A673 (cell line): ENCODE measurements at regions not wholly inside any gene's neighbourhood (a gene's known extent, or its start where the extent isn't known, plus 50 kb on each side); places are given as distances from the start of the nearest gene placed in this dataset.
A peak's percentile ranks its signal among the peaks of the same experiment; 100 is the strongest.

ENCODE experiments used
- BruUV-seq: library from RNA; stranded (reverse); fragments of 400-500 nt; replicated peaks from 2 replicates; lab custom pipeline; 2021; lab: Mats Ljungman, UMichigan
- CTCF ChIA-PET: fragments of 300-600 bp; sonication (Branson Sonifier 250); formaldehyde crosslinking; loops from one replicate; lab custom pipeline; 2022; ENCODE audit warnings: antibody characterized with exemption; lab: Charles Lee
- POLR2A ChIA-PET: fragments of 300-600 bp; sonication (Branson Sonifier 250); formaldehyde crosslinking; loops from one replicate; lab custom pipeline; 2022; ENCODE audit warnings: antibody characterized with exemption; ENCODE audit not compliant: low non-redundant PET; lab: Charles Lee
- DNase-seq: peaks from one replicate; pipeline ENCODE4 v3.0.0-alpha.2; 2015; ENCODE audit warnings: low spot score
- H3K27ac ChIP-seq: fragments of 200-600 bp; sonication (generic); 2 replicates; pipeline ENCODE4 v1.5.1; 2016; ENCODE audit warnings: mixed run types, low read depth, mild to moderate bottlenecking, mixed read lengths, antibody characterized with exemption, low read length; ENCODE audit not compliant: poor library complexity, severe bottlenecking
- H3K27me3 ChIP-seq: fragments of 200-600 bp; sonication (generic); replicated peaks from 2 replicates; pipeline ENCODE4 v1.6.1; 2017; ENCODE audit warnings: mixed run types, low read depth, mild to moderate bottlenecking, mixed read lengths, antibody characterized with exemption, low read length; ENCODE audit not compliant: insufficient read depth, poor library complexity
- H3K36me3 ChIP-seq: fragments of 200-600 bp; sonication (generic); 2 replicates; pipeline ENCODE4 v1.6.1; 2016; ENCODE audit warnings: mixed run types, mild to moderate bottlenecking, mixed read lengths, antibody characterized with exemption, low read length; ENCODE audit not compliant: insufficient read depth, poor library complexity, severe bottlenecking
- H3K4me1 ChIP-seq: fragments of 200-600 bp; sonication (generic); 2 replicates; pipeline ENCODE4 v1.6.1; 2017; ENCODE audit warnings: mixed run types, mild to moderate bottlenecking, mixed read lengths, antibody characterized with exemption, low read length; ENCODE audit not compliant: insufficient read depth, poor library complexity, severe bottlenecking
- H3K4me3 ChIP-seq: fragments of 200-600 bp; sonication (generic); 2 replicates; pipeline ENCODE4 v1.5.1; 2016; ENCODE audit warnings: low read depth, mixed run types, mild to moderate bottlenecking, mixed read lengths, low read length; ENCODE audit not compliant: poor library complexity, severe bottlenecking
- H3K9me3 ChIP-seq: fragments of 200-600 bp; sonication (generic); 2 replicates; pipeline ENCODE4 v1.6.1; 2016; ENCODE audit warnings: mixed run types, low read depth, mild to moderate bottlenecking, mixed read lengths, antibody characterized with exemption, low read length; ENCODE audit not compliant: poor library complexity, severe bottlenecking
- CTCF ChIP-seq: fragments of 300-800, 200-600 bp; sonication (generic); conservative IDR thresholded peaks from 2 replicates; pipeline ENCODE4 v1.5.1; 2017; ENCODE audit warnings: low read depth, mild to moderate bottlenecking, antibody characterized with exemption, low read length, moderate library complexity, mixed read lengths
- EZH2 ChIP-seq: fragments of 200-600 bp; sonication (generic); IDR thresholded peaks from 2 replicates; pipeline ENCODE4 v1.6.1; 2017; ENCODE audit warnings: borderline replicate concordance, low read depth, mild to moderate bottlenecking, mixed read lengths, antibody characterized with exemption, low read length; ENCODE audit not compliant: poor library complexity, severe bottlenecking
- intact Hi-C: fragments of 100-400 bp; cut with micrococcal nuclease; formaldehyde crosslinking; loops from one replicate; pipeline ENCODE4 v1.10.0; 2022; ENCODE audit not compliant: unreplicated experiment

GRCh38 chr15:66945842-66946241, 119.6 kb upstream of the SMAD3 start:
- Histone ChIP-seq H3K36me3 (no peaks in the 10 kb centered on the region), H3K4me1 (no peaks in the 10 kb centered on the region), H3K27ac (no peak overlapping the region), H3K9me3 (no peaks in the 10 kb centered on the region), H3K27me3 (no peaks in the 10 kb centered on the region), H3K4me3 (peak overlapping the region; percentile 20)
- POLR2A ChIA-PET, result no interaction called here
- no peak for DNase-seq
- TF ChIP-seq EZH2, result no peak
- no peak for TF ChIP-seq CTCF
- CTCF ChIA-PET, result interaction anchor here (0.6 to 1.5 kb wide), 3 partner anchors 358 to 489 kb away, joined by 3 to 10 read pairs (median 9); no protein-coding TSS in a partner anchor
- intact Hi-C loops, result loop anchor here (1.0 to 2.0 kb wide), 3 partner anchors 357 to 891 kb away; no protein-coding TSS in a partner anchor
- no TSS peak for BruUV-seq

- DNase-seq, result peak; percentile 74
- ChIA-PET CTCF (interaction anchor here (0.6 to 1.5 kb wide), 6 partner anchors 137 to 878 kb away, joined by 3 to 10 read pairs (median 5); partner anchors contain the start of gene SKOR1), POLR2A (no interaction called here)
- H3K9me3 ChIP-seq, result no peaks in the 10 kb centered on the region
- no TSS peak for BruUV-seq
- intact Hi-C loops, result loop anchor here (1.0 to 2.0 kb wide), 3 partner anchors 357 to 890 kb away; no protein-coding TSS in a partner anchor
- no peaks in the 10 kb centered on the region for H3K36me3 ChIP-seq
- peak overlapping the region; percentile 20 for H3K4me3 ChIP-seq
- no peaks in the 10 kb centered on the region for H3K27me3 ChIP-seq
- no peak overlapping the region for H3K27ac ChIP-seq
- TF ChIP-seq EZH2 (no peak), CTCF (peak; percentile 92)
- no peaks in the 10 kb centered on the region for H3K4me1 ChIP-seq
Observed at GRCh38 chr15:66946578-66947164, 118.7 kb upstream of the SMAD3 start.

GRCh38 chr15:66947471-66947870, 117.9 kb upstream of the SMAD3 start:
- POLR2A ChIA-PET, result no interaction called here
- TF ChIP-seq CTCF, result no peak
- no peak for TF ChIP-seq EZH2
- Histone ChIP-seq H3K9me3 (no peaks in the 10 kb centered on the region), H3K4me3 (no peak overlapping the region), H3K4me1 (no peaks in the 10 kb centered on the region), H3K27ac (no peak overlapping the region), H3K36me3 (no peaks in the 10 kb centered on the region), H3K27me3 (no peaks in the 10 kb centered on the region)
- no TSS peak for BruUV-seq
- CTCF ChIA-PET, result no interaction called here
- DNase-seq, result no peak
- intact Hi-C loops, result loop anchor here (2.0 kb wide), 1 partner anchor 889 kb away; no protein-coding TSS in a partner anchor
